A673 (cell line): ENCODE measurements at regions not wholly inside any gene's neighbourhood (a gene's known extent, or its start where the extent isn't known, plus 50 kb on each side); places are given as distances from the start of the nearest gene placed in this dataset.

Source experiments
- EZH2 ChIP-seq: fragments of 200-600 bp; sonication (generic); IDR thresholded peaks from 2 replicates; pipeline ENCODE4 v1.6.1; 2017; ENCODE audit warnings: borderline replicate concordance, low read depth, mild to moderate bottlenecking, mixed read lengths, antibody characterized with exemption, low read length; ENCODE audit not compliant: poor library complexity, severe bottlenecking
- TF ChIP-seq, protein P1 (sequence below): fragments of 300-800, 200-600 bp; sonication (generic); conservative IDR thresholded peaks from 2 replicates; pipeline ENCODE4 v1.5.1; 2017; ENCODE audit warnings: low read depth, mild to moderate bottlenecking, antibody characterized with exemption, low read length, moderate library complexity, mixed read lengths

DNA sequence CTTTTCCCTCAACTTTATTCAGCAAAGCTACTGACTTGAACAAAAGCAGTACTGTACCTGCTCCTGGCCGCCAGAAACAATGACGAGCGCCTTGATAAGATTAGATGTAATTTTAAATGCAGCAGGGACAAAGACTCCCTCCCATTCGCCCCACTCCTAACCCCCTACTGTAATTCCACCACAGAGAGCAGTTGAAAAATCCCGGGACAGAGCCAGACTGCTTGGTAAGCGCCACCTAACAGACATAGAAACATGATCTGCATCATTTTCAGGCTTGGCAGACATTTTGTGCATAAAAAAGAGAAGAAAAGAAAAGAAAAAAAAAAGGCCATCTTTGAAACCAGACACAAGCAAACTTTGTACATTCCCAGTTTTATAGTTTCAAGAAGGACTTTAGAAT, 81.9 kb downstream of the ISL1 start:
- TF ChIP-seq, protein P1, sequence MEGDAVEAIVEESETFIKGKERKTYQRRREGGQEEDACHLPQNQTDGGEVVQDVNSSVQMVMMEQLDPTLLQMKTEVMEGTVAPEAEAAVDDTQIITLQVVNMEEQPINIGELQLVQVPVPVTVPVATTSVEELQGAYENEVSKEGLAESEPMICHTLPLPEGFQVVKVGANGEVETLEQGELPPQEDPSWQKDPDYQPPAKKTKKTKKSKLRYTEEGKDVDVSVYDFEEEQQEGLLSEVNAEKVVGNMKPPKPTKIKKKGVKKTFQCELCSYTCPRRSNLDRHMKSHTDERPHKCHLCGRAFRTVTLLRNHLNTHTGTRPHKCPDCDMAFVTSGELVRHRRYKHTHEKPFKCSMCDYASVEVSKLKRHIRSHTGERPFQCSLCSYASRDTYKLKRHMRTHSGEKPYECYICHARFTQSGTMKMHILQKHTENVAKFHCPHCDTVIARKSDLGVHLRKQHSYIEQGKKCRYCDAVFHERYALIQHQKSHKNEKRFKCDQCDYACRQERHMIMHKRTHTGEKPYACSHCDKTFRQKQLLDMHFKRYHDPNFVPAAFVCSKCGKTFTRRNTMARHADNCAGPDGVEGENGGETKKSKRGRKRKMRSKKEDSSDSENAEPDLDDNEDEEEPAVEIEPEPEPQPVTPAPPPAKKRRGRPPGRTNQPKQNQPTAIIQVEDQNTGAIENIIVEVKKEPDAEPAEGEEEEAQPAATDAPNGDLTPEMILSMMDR: no peak
- no peak for TF ChIP-seq EZH2
